ENCODE measurements at regions not wholly inside any gene's neighbourhood (a gene's known extent, or its start where the extent isn't known, plus 50 kb on each side); places are given as distances from the start of the nearest gene placed in this dataset.

- intact Hi-C loops (cut with micrococcal nuclease): no loop called here
Measured at GRCh38 chr13:86121881-86122280, 322.7 kb upstream of the SLITRK6 start.

DNA sequence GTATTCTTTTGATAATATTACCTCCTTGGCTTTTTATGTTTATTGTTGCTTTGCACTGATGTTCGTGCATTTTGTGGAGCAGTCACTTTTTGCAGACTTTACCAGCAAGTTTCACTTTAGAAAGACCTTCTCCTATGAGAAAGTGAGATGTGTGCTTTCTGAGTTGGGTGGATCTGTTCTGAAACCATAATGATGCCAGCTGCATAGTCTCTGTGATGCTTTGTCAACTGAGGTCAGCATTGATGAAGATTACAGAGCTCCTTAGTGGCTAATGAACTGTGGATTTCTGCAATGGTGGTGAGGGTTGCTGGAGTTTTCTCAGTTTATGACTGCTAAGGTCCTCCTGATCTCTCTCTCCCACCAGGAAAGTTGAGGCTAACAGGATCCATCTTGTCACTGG, 309.9 kb upstream of the SLITRK6 start:
- no TSS peak for BruUV-seq (replicated peaks)
- H3K4me3 ChIP-seq: no peak overlapping the region
- H3K79me2 ChIP-seq (ENCODE audit: control insufficient read depth, insufficient read depth, low read length): no peaks in the 10 kb centered on the region
- WGBS (ENCODE audit: insufficient coverage, low coverage, missing lambda C conversion rate): 0% methylated on average over 1 of the region's 1 CpG
- no peaks in the 10 kb centered on the region for H3K4me1 ChIP-seq (replicated peaks in 1 of 2; ENCODE audit: control insufficient read depth in 2 of 2, insufficient read depth in 2 of 2, low read length in 2 of 2)
- H3K9me3 ChIP-seq (replicated peaks; ENCODE audit: control insufficient read depth, insufficient read depth, low read depth, low read length): no peaks in the 10 kb centered on the region
- no peaks in the 10 kb centered on the region for H4K20me1 ChIP-seq (replicated peaks; ENCODE audit: control insufficient read depth, insufficient read depth, low read length)
- H2AFZ ChIP-seq (ENCODE audit: low read depth, low read length): no peak overlapping the region
- FAIRE-seq (no peak), ATAC-seq (no peak), DNase-seq (ENCODE audit: extremely low read depth in 1 of 4, low spot score in 3 of 4) (no peak)
- no peaks in the 10 kb centered on the region for H3K9me1 ChIP-seq (ENCODE audit: control insufficient read depth, insufficient read depth, low read length)
- in situ Hi-C loops (cut with MboI) (no loop called here), intact Hi-C loops (cut with micrococcal nuclease) (no loop called here)
- ChIA-PET POLR2A (no interaction called here), CTCF (ENCODE audit: low intra/inter-chr PET ratio) (no interaction called here)
- H3K4me2 ChIP-seq (ENCODE audit: insufficient read depth, low read length): no peak overlapping the region
- no peak overlapping the region for H3K9ac ChIP-seq (ENCODE audit: insufficient read depth in 1 of 2, low read depth in 2 of 2, low read length in 2 of 2)
- H3K27ac ChIP-seq (ENCODE audit: extremely low read depth, low read depth, low read length): no peak overlapping the region
- no peaks in the 10 kb centered on the region for H3K27me3 ChIP-seq (ENCODE audit: control insufficient read depth in 2 of 2, insufficient read depth in 2 of 2, low read length in 2 of 2)
- H3K36me3 ChIP-seq (ENCODE audit: control insufficient read depth, insufficient read depth, low read length): no peaks in the 10 kb centered on the region
- TF ChIP-seq POLR2H (tag; IDR thresholded peaks at IDR 0.05; ENCODE audit: low read depth) (no peak), CCNT2 (IDR thresholded peaks at IDR 0.05; ENCODE audit: borderline replicate concordance, extremely low read depth, insufficient read length, low read depth, low read length) (no peak), ELK1 (CRISPR knock-in tag; IDR thresholded peaks at IDR 0.05) (no peak), KLF1 (tag; IDR thresholded peaks at IDR 0.05) (no peak), ZKSCAN8 (CRISPR knock-in tag; IDR thresholded peaks at IDR 0.05) (no peak), MCM2 (IDR thresholded peaks at IDR 0.05; ENCODE audit: low read depth) (no peak), POLR2G (IDR thresholded peaks at IDR 0.05; ENCODE audit: low read depth, low read length) (no peak), VEZF1 (CRISPR knock-in tag; IDR thresholded peaks at IDR 0.05) (no peak), RAD51 (IDR thresholded peaks at IDR 0.05; ENCODE audit: borderline replicate concordance, low read depth) (no peak), TRIM24 (IDR thresholded peaks at IDR 0.05) (no peak)
- TF ChIP-seq, protein P1, sequence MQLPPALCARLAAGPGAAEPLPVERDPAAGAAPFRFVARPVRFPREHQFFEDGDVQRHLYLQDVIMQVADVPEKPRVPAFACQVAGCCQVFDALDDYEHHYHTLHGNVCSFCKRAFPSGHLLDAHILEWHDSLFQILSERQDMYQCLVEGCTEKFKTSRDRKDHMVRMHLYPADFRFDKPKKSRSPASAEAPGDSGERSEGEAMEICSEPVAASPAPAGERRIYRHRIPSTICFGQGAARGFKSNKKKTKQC (CRISPR knock-in tag; IDR thresholded peaks at IDR 0.05): no peak

More at GRCh38 chr13:86121881-86122280, 322.7 kb upstream of the SLITRK6 start:
- H3K9me3 ChIP-seq (replicated peaks; ENCODE audit: control insufficient read depth, insufficient read depth, low read depth, low read length): no peaks in the 10 kb centered on the region
- TF ChIP-seq DNMT1 (IDR thresholded peaks at IDR 0.05) (no peak), KLF13 (tag; IDR thresholded peaks at IDR 0.05; ENCODE audit: borderline replicate concordance, low read depth) (no peak)
- no peaks in the 10 kb centered on the region for H3K9me1 ChIP-seq (ENCODE audit: control insufficient read depth, insufficient read depth, low read length)
- H3K36me3 ChIP-seq (ENCODE audit: control insufficient read depth, insufficient read depth, low read length): no peaks in the 10 kb centered on the region
- H3K27me3 ChIP-seq (ENCODE audit: control insufficient read depth in 2 of 2, insufficient read depth in 2 of 2, low read length in 2 of 2): no peaks in the 10 kb centered on the region
- WGBS (ENCODE audit: insufficient coverage, low coverage, missing lambda C conversion rate): 0% methylated on average over 3 of the region's 3 CpGs
- DNase-seq (ENCODE audit: extremely low read depth in 1 of 4, low spot score in 3 of 4) (no peak), FAIRE-seq (no peak), ATAC-seq (no peak)
- no peak overlapping the region for H3K4me2 ChIP-seq (ENCODE audit: insufficient read depth, low read length)
- no peaks in the 10 kb centered on the region for H4K20me1 ChIP-seq (replicated peaks; ENCODE audit: control insufficient read depth, insufficient read depth, low read length)
- no peak overlapping the region for H3K9ac ChIP-seq (ENCODE audit: insufficient read depth in 1 of 2, low read depth in 2 of 2, low read length in 2 of 2)
- H3K27ac ChIP-seq (ENCODE audit: extremely low read depth, low read depth, low read length): no peak overlapping the region
- CTCF ChIA-PET (ENCODE audit: low intra/inter-chr PET ratio): no interaction called here
- in situ Hi-C loops (cut with MboI): no loop called here
- H2AFZ ChIP-seq (ENCODE audit: low read depth, low read length): no peak overlapping the region
- no peak overlapping the region for H3K4me3 ChIP-seq
- no peaks in the 10 kb centered on the region for H3K79me2 ChIP-seq (ENCODE audit: control insufficient read depth, insufficient read depth, low read length)
- H3K4me1 ChIP-seq (replicated peaks in 1 of 2; ENCODE audit: control insufficient read depth in 2 of 2, insufficient read depth in 2 of 2, low read length in 2 of 2): no peaks in the 10 kb centered on the region
- BruUV-seq (replicated peaks): no TSS peak
- POLR2A ChIA-PET: no interaction called here

Data from K562 (cell line).